ENCODE measurements at regions not wholly inside any gene's neighbourhood (a gene's known extent, or its start where the extent isn't known, plus 50 kb on each side); places are given as distances from the start of the nearest gene placed in this dataset.
"Not testable (repeated sequence)": the region's sequence is repeated elsewhere in the genome, so short reads cannot be mapped to it uniquely, and the experiment has no call there.

GRCh38 chr19:29154163-29154562 lies 58.8 kb downstream of the UQCRFS1 start:
- in situ Hi-C loops (cut with HindIII; ENCODE audit: low sequenced_read_pairs): no loop called here
- no peak for TF ChIP-seq CTCF (IDR thresholded peaks at IDR 0.05; ENCODE audit: low read depth, low read length)
- no peak overlapping the region for H3K4me3 ChIP-seq (ENCODE audit: low read depth, low read length)
- no peak for DNase-seq (ENCODE audit: low read depth, low spot score)

GRCh38 chr19:29145756-29146155 lies 67.2 kb downstream of the UQCRFS1 start:
- in situ Hi-C loops (cut with HindIII; ENCODE audit: low sequenced_read_pairs): no loop called here
- no peak for DNase-seq (ENCODE audit: low read depth, low spot score)
- TF ChIP-seq CTCF (IDR thresholded peaks at IDR 0.05; ENCODE audit: low read depth, low read length): no peak

GRCh38 chr19:29143183-29143582 lies 69.8 kb downstream of the UQCRFS1 start:
- TF ChIP-seq CTCF (IDR thresholded peaks at IDR 0.05; ENCODE audit: low read depth, low read length): no peak
- DNase-seq (ENCODE audit: low read depth, low spot score): no peak
- no peak overlapping the region for H3K4me3 ChIP-seq (ENCODE audit: low read depth, low read length)
- in situ Hi-C loops (cut with HindIII; ENCODE audit: low sequenced_read_pairs): no loop called here

More at GRCh38 chr19:29145756-29146155, 67.2 kb downstream of the UQCRFS1 start:
- no peak overlapping the region for H3K4me3 ChIP-seq (ENCODE audit: low read depth, low read length)

- in situ Hi-C loops (cut with HindIII; ENCODE audit: low sequenced_read_pairs): no loop called here
- H3K4me3 ChIP-seq (ENCODE audit: low read depth, low read length): no peak overlapping the region
- TF ChIP-seq CTCF (IDR thresholded peaks at IDR 0.05; ENCODE audit: low read depth, low read length): no peak
- no peak for DNase-seq (ENCODE audit: low read depth, low spot score)
Observed at GRCh38 chr19:29139227-29139626, 73.7 kb downstream of the UQCRFS1 start.

GRCh38 chr19:29138206-29138605 lies 74.7 kb downstream of the UQCRFS1 start:
- H3K4me3 ChIP-seq (ENCODE audit: low read depth, low read length); DNase-seq (ENCODE audit: low read depth, low spot score); in situ Hi-C loops (cut with HindIII; ENCODE audit: low sequenced_read_pairs): not testable (repeated sequence)

- no peak for TF ChIP-seq CTCF (IDR thresholded peaks at IDR 0.05; ENCODE audit: low read depth, low read length)
- H3K4me3 ChIP-seq (ENCODE audit: low read depth, low read length): no peak overlapping the region
- no peak for DNase-seq (ENCODE audit: low read depth, low spot score)
- in situ Hi-C loops (cut with HindIII; ENCODE audit: low sequenced_read_pairs): no loop called here
Observed at GRCh38 chr19:29131456-29131855, 81.5 kb downstream of the UQCRFS1 start.

- DNase-seq (ENCODE audit: low read depth, low spot score): no peak
- in situ Hi-C loops (cut with HindIII; ENCODE audit: low sequenced_read_pairs): no loop called here
- no peak overlapping the region for H3K4me3 ChIP-seq (ENCODE audit: low read depth, low read length)
- no peak for TF ChIP-seq CTCF (IDR thresholded peaks at IDR 0.05; ENCODE audit: low read depth, low read length)
Observed at GRCh38 chr19:29129148-29129547, 83.8 kb downstream of the UQCRFS1 start.

All from astrocyte of the spinal cord (primary cell).